RKO (cell line): ENCODE measurements at regions not wholly inside any gene's neighbourhood (a gene's known extent, or its start where the extent isn't known, plus 50 kb on each side); places are given as distances from the start of the nearest gene placed in this dataset.
"Not testable (repeated sequence)": the region's sequence is repeated elsewhere in the genome, so short reads cannot be mapped to it uniquely, and the experiment has no call there.

ENCODE experiments used
- DNase-seq: peaks from one replicate; pipeline ENCODE4 v3.0.0-alpha.2; 2016; ENCODE audit warnings: low spot score

DNA sequence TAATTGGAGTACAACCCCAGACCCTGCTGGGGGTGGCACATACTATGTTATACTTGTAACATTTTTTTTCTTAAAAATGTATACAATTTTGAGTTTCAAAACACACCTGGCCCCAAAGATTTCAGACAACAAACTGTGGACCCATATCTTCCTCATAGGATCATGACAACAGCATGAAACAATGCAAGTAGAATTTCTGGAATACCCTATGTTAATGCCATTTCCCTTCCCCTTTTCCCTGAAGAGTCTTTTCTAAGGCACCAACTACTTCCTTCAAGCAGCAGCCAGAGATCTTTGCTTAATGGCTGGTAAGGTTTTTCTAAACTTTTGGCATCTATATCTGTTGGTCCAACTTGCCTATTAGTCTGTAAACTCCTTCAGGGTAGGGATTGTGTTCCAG, 99.9 kb upstream of the SERBP1 start:
- DNase-seq, result no peak

DNA sequence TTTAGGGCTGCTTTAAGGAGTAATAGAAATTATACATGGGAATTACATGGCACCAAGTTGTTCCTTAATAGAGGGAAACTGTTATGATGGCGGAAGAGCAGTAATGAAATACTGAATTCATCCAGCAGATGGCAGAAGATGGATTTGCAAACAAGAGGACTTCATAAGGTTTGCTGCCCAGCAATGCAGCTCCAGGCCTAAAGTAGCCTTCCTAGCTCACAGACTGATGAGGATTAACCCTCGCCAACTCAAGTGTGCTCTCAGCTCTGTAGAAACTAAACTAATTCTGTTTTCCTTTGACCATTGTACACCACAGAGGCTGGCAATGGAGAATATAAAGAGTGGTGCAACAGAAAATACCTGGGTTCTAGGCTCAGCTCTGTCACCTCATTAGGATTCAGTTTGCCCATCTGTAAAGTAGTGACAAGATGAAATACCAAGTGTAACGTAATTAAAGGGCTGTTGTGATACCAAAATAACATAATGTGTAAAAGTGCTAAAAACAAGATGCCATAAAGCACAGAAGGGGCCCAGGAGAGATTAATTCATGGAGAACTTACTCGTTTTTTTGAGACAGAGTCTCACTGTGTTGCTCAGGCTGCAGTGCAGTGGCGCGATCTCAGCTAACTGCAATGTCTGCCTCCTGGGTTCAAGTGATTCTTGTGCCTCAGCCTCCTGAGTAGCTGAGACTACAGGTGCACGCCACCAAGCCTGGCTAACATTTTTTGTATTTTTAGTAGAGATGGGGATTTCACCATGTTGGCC, 102.4 kb upstream of the SERBP1 start:
- DNase-seq, result peak; percentile 89

DNA sequence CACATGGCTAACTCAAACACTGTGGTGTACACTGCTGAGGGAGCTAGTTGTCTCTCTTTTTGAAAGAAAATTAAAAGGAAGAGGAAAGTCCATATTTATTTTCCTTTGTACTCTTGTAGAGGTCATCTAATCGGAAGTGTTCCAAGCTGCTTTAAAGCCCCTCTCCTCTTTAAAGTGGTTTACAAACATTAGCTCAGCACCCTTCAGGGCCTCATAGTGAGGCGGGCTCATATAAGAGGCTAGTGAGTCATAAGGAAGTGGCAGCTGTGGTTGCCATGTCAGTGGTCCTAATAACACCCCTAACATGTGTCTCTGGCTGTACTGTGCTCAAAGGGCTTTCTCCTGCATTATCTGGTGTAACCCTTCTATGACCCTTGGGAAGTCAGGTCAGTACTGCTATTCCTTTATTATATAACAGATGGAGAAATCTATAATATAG, 104.4 kb upstream of the SERBP1 start:
- peak; percentile 51 for DNase-seq

DNA sequence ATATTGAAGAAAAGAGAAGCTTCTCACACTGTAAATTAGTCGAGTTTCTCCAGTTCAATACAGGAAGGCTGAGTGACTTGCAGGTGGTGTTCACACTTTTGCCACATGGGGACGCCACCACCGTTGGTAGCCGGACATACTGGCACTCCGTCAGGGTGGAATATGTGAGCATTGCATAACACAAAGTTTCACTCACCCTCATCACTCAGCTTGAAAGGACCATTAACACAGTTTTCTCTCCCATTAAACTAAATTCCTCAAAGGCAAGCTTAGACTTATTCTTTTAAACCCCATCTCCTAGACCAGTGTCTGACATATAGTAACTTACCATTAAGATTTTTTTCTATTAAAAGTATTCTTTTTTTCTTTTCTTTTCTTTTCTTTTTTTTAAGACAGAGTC, 105.3 kb upstream of the SERBP1 start:
- DNase-seq, result peak; percentile 84

DNA sequence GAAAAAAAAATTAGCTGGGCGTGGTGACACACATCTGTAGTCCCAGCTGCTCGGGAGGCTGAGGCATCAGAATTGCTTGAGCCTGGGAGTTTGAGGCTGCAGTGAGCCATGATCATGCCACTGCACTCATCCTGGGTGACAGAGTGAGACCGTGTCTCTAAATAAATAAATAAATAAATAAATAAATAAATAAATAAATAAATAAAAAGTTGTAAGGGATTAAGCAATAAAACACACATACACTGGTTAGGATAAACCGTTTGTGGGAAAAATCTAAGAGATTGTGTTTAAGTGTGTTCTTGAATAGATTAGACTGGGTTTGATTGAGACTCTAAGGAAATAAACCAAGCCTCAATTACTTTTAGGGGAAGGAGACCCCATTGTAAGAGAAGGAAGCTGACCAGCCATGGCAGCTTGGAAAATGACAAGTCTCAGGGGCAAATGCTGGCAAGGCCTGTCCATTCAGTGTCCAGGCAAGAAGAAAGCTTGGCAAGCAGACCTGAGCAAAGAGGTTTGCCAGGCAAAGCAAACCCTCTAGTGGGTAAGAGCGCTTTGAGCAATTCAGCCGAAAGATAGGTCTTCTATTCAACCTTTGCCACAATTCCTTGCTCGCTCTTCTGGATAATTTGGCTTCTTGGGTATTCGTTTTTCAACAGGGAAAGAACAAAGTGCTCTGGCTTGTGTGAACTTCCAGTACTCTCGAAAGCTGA, 106.9 kb upstream of the SERBP1 start:
- DNase-seq, result no peak

DNA sequence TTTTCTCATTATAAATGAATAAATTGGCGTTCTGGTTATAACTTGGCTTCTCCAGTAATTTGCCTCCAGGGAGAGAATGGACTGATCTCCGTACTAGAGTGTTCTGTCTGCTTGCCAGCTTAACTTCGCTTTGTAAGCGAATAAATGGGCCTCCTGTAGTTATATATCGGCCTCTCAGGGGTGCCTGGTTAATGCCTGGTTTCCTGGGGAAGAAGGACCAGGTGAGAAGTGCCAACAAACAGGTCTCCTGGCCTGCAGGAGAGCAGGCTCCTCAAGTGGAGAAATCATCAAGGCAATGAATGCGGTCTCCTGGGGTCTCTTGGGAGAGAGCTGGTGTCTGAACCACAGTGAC, 107.4 kb upstream of the SERBP1 start:
- DNase-seq, result no peak

DNA sequence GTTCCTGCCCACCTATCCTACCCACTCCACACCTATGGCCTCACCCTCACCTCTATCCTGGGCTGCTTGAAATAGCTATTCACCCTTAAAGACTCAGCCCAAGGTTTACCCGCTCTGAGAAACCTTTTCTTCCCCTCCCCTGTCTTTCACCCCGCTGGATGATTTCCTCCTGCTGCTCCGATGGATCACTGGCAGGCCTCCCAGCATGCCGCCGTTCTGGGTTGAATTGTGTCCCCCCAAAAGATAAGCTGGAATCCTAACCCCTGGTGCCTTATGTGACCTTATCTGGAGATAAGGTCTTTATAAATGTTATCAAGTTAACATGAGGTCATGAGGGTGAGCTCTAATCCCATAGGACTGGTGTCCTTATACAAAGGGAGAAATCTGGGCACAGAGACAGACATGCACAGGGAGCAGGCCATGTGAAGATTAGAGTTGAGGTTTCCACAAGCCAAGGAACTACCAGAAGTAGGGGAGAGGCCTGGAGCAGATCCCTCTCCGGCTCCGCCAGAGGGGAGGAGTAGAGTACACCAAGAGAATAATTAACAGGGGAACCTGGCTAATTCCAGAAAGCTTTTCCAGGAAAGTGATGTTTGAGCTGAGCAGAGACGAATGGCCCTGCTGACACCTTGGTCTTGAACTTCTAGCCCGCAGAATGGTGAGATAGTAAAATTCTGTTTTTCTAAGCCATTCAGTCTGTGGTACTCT, 110.0 kb upstream of the SERBP1 start:
- no peak for DNase-seq

DNA sequence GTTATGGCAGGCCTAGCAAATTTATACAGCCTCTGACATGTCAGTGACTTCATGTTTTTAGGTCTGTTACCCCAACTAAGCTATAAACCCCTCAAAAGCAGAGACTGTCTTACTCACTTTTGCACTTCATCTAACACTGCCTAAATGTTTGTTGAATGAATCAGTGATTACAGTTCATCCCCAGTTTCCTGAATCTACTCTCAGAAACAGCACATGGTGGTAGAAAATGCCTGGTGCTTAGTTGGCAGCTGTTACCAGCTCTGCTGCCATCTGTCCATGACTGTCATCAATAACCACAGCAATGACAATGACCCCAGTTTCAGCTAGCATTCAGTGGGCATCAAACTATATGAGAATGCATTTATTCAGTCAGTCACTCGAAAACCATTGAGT, 110.5 kb upstream of the SERBP1 start:
- peak; percentile 24 for DNase-seq

DNA sequence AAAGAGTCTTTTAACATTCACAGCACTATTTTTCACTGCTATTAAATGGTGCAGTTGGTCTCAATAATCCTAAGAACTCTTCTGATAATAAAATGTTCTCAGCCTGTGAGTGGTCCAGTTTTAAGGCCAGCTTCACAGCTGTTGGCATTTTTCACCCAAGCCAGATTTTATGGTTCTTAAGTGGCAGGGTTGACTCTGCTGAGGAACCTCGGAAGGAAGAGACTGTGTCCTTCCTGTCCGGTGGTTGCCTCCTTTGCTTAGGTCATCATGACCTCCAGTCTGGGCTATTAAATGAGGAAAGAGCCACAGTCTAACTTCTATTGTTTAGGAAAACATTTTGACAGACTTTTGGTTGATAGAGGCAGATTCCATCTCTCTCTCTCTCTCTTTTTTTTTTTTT, 112.5 kb upstream of the SERBP1 start:
- DNase-seq, result no peak

DNA sequence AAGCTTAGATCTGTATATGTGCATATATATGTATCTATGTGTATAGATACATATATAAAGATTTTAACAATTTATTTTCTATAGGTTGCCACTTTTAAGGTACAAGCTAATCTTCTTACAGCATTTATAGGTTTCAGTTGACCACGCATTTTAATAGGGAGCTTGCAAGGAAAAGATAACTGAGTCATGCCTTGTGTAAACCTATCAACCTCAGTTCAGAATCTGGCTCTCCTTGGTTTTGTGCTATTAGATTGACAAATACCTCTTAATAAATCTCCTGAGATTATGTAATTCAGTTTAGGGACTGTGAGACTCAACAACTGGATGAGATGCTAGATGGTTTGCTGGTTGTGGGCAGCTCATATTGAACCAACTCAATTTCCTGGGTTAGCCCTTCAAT, 114.7 kb upstream of the SERBP1 start:
- no peak for DNase-seq

DNA sequence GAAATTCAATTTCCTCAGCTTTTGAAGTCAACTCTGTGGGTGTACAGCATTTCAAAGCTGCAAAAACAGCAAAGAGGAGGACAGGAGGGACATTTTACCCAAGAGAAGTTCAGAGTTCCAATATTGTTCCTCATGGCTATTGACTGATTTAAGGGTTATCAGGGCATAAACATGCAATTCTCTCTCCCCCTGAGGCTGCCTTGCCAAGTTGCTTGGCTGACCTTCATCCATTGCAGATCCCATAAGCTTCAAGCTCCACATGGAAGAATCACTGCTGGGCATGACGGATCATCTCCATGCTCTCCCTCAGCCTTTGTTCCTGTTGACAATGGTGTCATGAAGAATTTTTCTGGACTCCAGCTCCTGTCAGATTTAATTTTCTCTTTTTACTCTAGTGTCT, 115.2 kb upstream of the SERBP1 start:
- DNase-seq, result no peak

DNA sequence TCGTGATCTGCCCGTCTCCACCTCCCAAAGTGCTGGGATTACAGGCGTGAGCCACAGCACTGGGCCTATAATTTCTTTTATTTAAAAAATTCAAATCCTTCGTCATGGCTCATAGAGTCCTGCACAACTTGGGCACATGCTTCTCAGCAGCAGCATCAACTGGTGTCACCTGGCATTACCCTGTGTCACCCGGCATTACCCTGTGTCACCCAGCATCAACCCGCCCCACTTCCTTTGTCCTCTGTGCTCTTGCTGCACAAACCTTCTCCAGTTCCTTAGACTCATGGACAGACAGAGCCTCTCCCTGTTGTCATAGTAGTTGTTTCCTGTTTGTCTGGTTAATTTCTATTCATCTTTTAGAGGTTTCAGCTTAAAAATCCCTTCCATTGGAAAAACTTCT, 121.2 kb upstream of the SERBP1 start:
- no peak for DNase-seq

DNA sequence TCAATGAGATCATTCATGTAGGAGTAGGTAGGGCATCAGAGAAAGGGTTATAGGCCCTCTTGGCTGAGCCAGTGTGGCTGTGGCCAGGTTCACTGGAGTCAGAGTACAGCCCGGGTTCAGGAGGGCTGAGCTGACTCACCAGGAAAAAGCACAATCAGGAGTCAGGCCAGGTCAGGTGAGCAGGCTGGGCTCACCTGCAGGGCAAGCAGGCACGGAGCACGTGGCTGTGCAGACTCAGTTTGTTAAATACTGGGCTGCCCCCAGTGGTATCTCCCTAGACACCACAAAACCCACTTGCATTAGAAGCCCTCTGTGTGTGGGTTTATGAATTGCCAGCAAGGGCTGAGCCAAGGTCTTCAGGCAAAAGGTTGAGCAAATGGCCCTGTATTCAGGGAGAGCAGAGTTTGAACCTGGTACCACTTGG, 122.1 kb upstream of the SERBP1 start:
- no peak for DNase-seq

DNA sequence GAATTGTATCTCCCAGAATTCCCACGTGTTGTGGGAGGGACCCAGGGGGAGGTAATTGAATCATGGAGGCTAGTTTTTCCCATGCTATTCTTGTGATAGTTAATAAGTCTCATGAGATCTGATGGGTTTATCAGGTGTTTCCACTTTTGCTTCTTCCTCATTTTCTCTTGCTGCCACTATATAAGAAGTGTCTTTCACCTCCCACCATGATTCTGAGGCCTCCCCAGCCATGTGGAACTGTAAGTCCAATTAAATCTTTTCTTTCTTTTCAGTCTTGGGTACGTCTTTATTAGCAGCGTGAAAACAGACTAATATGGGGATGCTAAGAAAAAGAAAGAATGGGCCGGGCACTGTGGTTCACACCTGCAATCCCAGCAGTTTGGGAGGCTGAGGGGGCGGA, 124.0 kb upstream of the SERBP1 start:
- not testable (repeated sequence) for DNase-seq

DNA sequence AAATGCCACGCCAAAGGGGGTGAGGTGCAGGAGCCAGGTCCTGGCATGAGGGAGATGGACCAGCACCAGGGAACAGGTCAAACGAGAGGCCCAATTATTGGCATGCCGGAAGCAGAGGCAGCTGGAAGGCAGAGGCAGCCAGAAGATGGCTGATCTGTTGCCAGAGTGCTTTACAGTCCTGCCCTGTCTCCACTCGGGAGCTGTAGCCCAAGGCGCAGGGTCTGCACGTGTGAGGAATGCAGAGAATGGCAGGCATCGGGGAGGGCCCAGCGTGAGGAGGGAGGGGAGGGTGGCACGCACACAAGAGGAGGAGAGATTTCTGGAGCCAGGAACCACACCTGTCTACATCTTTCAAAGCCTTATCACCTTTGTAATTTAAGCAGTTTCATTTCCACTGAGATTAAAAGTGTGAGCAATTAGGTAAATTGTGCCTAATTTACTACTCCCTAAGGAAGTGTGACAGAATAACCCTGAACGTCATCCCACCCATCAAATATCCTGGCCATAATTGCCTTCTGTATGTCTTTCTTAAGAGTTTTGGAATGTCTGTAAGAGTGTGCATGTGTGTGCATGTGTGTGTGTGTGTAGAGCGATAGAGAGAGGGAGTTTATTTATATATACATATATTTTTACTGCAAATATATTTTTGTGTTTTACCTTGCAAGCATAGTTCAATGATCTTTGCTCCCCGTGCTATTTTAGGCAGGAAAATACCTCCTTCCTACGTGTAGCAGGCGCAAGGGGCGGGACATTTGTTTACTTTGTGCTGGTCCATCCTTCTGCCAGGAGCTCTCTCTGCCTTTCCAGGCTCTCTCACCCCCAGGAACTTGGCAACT, 125.5 kb upstream of the SERBP1 start:
- no peak for DNase-seq

DNA sequence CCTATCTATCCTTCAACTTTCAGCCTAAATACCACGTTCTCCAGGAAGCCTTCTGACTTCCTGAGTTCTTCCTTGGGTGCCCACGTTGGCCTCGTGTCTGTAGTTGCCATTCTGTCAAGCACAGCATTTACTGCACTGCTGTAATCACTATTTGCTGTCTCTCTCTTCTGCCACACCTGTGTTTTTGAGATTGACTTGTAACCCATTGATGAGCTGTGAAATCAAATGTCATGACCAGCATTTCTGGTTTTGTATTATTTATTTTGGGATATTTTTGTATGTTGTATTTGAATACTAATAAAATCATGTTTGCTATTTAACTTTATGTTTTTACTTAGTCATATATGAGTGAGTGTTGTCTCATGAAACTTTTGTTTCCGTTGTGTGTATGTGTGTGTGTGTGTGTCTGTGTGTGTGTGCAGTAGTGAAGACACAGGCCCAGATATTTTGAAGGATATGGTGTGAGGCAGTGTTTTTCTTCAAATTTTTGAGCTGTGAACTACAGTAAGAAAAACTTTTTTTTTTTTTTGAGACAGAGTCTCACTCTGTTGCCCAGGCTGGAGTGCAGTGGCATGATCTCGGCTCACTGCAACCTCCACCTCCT, 126.2 kb upstream of the SERBP1 start:
- DNase-seq, result no peak

DNA sequence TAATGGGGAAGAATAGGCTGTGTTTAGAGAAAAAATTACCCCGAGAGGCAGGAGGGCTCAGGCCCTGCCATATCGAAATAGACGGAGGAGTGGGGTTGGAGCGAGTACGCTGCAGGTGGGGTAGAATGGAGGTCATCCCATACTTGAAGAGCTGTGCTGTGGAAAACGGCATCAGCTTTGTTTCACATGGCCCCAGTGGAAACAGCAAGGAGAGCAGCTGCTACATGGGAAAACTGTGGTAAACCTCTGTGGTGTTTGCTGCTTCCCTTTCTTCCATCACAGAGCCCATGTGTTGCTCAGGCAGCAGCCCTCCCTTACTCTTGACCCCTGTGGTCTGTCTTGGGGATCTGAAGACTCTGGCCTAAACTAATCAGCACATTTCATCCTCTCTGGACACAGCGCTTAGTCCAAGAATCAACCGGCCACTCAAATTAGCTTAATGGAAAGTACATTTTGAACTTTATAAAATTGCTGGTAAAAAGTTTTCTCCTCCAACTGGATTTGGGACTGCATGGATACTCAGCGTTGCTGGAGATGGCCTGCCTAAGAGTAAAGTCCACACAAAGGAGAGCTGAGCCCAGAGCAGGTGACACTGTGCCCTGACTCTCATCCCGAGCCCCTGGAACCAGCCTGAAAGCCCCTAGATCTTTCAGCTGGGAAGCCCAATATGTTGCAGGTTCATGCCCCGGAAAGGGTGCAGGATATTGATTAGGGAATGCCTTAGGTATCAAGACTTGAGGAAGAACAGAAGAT, 127.1 kb upstream of the GADD45A start:
- no peak for DNase-seq

DNA sequence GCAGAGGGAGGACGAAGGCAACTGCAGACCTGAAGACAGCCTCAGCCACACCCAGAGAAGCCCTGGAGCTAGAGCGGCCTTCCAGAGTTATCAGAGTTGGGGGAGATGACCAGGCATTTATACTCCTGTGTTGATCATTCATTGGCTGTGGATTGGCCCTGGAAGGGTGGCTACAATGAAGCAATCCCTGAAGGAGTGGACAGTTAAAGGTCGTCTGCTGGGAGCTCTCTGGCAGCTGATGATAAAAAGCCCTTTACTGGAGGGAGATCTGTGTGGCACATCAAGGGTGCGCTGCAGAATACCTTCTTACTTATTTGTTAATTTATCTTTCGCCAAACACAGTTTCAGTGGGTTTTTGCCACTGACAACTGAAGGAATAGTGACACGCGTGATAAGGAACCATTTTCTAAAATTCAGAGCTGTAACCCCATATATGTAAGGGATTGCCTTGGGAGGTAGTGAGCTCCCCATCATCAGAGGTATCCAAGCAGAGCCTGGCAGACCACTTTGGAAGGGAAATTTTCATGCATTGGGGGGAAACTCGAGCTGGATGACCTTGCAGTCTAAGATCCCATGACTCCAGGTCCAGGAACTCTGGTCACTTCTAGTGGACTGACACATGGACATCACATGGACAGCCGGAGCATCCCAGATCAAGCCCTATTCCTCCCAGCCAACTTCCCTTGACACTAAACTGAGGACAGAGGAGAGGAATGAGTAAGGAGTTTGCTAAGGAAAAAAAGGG, 126.4 kb upstream of the GADD45A start:
- DNase-seq, result no peak

DNA sequence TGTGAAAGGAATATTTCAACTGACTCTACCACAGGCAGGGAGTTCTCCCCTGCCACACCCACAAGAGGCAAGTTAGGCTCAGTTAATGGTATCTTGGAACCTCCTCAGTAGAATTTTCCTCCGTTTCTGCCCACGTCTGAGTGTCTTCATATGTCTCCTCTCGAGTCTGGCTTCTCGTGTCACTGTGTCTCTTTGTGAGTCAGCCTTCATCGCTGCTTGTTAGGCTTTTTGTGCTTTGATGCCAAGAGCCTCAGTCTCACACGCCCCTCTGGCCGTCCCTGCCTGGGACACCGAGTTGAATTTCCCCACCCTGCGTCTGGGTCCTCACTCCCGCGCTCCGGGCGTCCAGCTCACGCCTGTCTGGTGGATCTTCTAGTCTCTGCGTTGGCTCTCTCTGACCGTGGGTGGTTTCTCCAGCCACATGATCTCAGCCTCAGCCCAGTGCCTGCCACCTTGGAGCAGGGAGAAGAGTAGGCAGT, 125.7 kb upstream of the GADD45A start:
- peak; percentile 62 for DNase-seq

DNA sequence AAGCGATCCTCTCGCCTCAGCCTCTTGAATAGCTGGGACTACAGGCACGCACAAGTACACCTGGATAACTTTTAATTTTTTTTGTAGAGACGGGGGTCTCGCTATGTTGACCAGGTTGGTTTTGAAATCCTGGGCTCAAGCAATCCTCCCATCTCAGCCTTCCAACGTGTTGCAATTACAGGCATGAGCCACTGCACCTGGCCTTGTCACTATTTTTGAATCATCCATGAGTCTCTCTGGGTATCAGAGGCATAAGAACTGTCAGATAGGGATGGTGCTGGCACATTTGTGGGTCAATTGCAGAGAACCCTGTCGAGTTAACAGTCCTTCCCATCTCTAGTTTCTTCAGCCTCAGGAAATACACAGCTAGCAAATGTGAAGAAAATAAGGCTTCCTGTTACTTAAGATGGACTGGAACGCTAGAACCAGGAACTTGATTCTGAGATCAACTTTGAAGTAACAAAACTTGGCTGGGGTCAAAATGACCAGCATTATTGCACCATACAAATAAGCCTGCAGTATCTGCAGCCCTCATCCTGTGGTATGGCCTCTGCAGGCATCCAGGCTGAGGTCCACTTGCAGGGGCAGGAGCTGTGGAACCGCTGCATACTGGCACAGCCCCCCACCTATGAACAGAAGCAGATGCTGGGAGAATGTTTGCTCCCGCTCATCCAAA, 124.3 kb upstream of the GADD45A start:
- DNase-seq, result no peak
